Vagina (tissue), 2 donors: ENCODE measurements at regions not wholly inside any gene's neighbourhood (a gene's known extent, or its start where the extent isn't known, plus 50 kb on each side); places are given as distances from the start of the nearest gene placed in this dataset.

ENCODE experiments used
- POLR2A ChIP-seq, 2 donors: fragments of 450-650 bp; IDR thresholded peaks; one replicate each; pipeline ENCODE4 v1.6.1; 2017; ENCODE audit warnings: antibody characterized with exemption in 2 of 2, mild to moderate bottlenecking in 2 of 2, moderate library complexity in 2 of 2
- POLR2AphosphoS5 ChIP-seq, 2 donors: sonication (generic); formaldehyde crosslinking; IDR thresholded peaks; one replicate each; pipeline ENCODE4 v1.9.0; 2017; ENCODE audit warnings: antibody characterized with exemption in 2 of 2, mild to moderate bottlenecking in 2 of 2, low read depth in 1 of 2; ENCODE audit not compliant: insufficient read depth in 1 of 2
- TF ChIP-seq, protein P1 (sequence below), 3 experiments: fragments of 450-650 bp in 2 of 3; fragments of 200-600 bp in 1 of 3; sonication (generic) in 1 of 3; IDR thresholded peaks; one replicate each; pipeline ENCODE4 v1.5.1; 2017 to 2019; ENCODE audit warnings: antibody characterized with exemption in 3 of 3, mild to moderate bottlenecking in 2 of 3, moderate library complexity in 2 of 3

DNA sequence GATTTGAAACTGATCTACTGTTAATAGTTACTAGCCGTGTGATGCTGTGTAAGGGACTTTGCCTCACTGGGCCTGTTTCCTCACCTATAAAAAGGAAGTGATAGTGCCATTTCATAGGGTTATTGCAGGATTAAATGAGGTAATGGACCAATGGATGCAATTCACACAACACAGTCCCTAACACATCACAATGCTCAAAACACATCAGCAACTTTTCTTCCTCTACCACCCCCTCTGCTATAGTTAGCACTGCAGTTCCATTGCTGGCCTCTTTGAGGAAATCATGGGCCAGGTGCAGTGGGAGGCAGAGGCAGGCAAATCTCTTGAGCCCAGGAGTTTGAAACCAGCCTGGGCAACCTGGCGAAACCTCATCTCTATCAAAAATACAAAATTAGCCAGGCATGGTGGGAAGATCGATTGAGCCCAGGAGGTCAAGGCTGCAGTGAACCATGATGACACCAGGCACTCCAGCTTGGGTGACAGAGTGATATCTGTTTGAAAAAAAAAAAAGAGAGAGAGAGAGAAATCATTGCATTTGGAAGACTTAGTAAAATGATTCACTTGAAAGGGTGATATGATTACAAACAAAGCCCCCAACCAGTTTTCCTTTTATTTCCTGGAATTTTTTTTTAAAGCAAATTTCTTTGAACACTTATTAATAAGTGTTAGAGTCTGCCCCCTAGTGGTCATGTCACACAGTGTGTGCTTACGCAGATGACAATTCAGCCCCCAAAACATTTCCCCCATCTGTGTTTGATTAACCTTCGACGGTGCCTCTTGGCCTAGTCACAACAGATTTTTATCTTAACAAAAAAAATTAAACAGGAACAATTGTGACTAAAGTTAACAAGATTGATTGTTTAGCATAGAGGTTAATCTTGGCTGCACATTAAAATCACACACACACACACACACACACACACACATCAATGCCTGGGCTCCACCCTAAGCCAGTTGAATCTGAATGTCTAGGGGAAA lies 88.6 kb upstream of the BCL11A start:
- no peak for TF ChIP-seq POLR2A (IDR thresholded peaks at IDR 0.05)
- no peak for TF ChIP-seq POLR2AphosphoS5 (IDR thresholded peaks at IDR 0.05; ENCODE audit: insufficient read depth in 1 of 2, low read depth in 1 of 2)
- TF ChIP-seq, protein P1, sequence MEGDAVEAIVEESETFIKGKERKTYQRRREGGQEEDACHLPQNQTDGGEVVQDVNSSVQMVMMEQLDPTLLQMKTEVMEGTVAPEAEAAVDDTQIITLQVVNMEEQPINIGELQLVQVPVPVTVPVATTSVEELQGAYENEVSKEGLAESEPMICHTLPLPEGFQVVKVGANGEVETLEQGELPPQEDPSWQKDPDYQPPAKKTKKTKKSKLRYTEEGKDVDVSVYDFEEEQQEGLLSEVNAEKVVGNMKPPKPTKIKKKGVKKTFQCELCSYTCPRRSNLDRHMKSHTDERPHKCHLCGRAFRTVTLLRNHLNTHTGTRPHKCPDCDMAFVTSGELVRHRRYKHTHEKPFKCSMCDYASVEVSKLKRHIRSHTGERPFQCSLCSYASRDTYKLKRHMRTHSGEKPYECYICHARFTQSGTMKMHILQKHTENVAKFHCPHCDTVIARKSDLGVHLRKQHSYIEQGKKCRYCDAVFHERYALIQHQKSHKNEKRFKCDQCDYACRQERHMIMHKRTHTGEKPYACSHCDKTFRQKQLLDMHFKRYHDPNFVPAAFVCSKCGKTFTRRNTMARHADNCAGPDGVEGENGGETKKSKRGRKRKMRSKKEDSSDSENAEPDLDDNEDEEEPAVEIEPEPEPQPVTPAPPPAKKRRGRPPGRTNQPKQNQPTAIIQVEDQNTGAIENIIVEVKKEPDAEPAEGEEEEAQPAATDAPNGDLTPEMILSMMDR (IDR thresholded peaks at IDR 0.05): peak in 2 of 3 experiments; percentile 36 to 52
